PC-3 (cell line): ENCODE measurements at regions not wholly inside any gene's neighbourhood (a gene's known extent, or its start where the extent isn't known, plus 50 kb on each side); places are given as distances from the start of the nearest gene placed in this dataset.

Experiments used
- EZH2 ChIP-seq: fragments of 300-600 bp; sonication (generic); IDR thresholded peaks from one replicate; pipeline ENCODE4 v1.6.1; 2017; ENCODE audit warnings: antibody characterized with exemption, mild to moderate bottlenecking, low read length; ENCODE audit not compliant: unreplicated experiment
- EZH2phosphoT487 ChIP-seq: fragments of 300-600 bp; sonication (generic); IDR thresholded peaks from 2 replicates; pipeline ENCODE4 v1.6.1; 2018; ENCODE audit warnings: mild to moderate bottlenecking, antibody characterized with exemption, low read length, borderline replicate concordance
- TF ChIP-seq, protein P1 (sequence below): fragments of 300-600 bp; sonication (generic); conservative IDR thresholded peaks from 2 replicates; pipeline ENCODE4 v1.5.1; 2017; ENCODE audit warnings: antibody characterized with exemption, low read depth, mild to moderate bottlenecking, low read length

DNA sequence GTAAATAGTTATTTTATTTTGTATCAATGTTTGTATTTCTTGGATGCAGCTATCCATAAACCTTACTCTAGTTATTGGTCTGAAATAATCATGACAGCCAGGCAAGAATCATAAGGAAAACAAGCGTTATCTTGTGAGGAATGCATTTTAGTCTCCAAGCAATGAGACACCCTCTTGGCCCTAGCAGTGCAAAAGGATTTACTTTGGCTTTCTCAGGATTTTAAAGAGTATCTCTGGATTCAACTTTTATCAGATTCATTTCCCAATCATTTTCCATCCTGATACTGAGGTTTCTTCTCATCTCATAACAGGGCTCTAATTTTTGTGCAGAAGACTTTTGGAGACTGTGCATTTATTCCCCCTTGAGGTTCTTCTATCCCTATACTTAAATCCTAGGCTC lies 480.8 kb downstream of the TMX3 start:
- TF ChIP-seq EZH2 (no peak), EZH2phosphoT487 (no peak)
- TF ChIP-seq, protein P1, sequence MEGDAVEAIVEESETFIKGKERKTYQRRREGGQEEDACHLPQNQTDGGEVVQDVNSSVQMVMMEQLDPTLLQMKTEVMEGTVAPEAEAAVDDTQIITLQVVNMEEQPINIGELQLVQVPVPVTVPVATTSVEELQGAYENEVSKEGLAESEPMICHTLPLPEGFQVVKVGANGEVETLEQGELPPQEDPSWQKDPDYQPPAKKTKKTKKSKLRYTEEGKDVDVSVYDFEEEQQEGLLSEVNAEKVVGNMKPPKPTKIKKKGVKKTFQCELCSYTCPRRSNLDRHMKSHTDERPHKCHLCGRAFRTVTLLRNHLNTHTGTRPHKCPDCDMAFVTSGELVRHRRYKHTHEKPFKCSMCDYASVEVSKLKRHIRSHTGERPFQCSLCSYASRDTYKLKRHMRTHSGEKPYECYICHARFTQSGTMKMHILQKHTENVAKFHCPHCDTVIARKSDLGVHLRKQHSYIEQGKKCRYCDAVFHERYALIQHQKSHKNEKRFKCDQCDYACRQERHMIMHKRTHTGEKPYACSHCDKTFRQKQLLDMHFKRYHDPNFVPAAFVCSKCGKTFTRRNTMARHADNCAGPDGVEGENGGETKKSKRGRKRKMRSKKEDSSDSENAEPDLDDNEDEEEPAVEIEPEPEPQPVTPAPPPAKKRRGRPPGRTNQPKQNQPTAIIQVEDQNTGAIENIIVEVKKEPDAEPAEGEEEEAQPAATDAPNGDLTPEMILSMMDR, result no peak
